GM23248 (cell line): ENCODE measurements at regions not wholly inside any gene's neighbourhood (a gene's known extent, or its start where the extent isn't known, plus 50 kb on each side); places are given as distances from the start of the nearest gene placed in this dataset.

ENCODE experiments used
- DNase-seq: peaks from one replicate; pipeline ENCODE4 v3.0.0-alpha.2; 2015
- H2AFZ ChIP-seq: fragments of 200-600 bp; sonication (generic); 2 replicates; pipeline ENCODE4 v1.6.1; 2016; ENCODE audit warnings: antibody characterized with exemption
- H3F3A ChIP-seq: fragments of 200-600 bp; sonication (generic); 2 replicates; pipeline ENCODE4 v1.6.1; 2016; ENCODE audit warnings: mild to moderate bottlenecking, antibody characterized with exemption, mixed run types; ENCODE audit not compliant: insufficient read depth
- H3K27ac ChIP-seq: fragments of 200-600 bp; sonication (generic); 2 replicates; pipeline ENCODE4 v1.5.1; 2016; ENCODE audit warnings: mild to moderate bottlenecking
- H3K27me3 ChIP-seq: fragments of 200-600 bp; sonication (generic); replicated peaks from 2 replicates; pipeline ENCODE4 v1.6.1; 2016; ENCODE audit warnings: mild to moderate bottlenecking; ENCODE audit not compliant: insufficient read depth
- H3K36me3 ChIP-seq: fragments of 200-600 bp; sonication (generic); 2 replicates; pipeline ENCODE4 v1.6.1; 2016; ENCODE audit warnings: low read depth, mild to moderate bottlenecking
- H3K4me1 ChIP-seq: fragments of 200-600 bp; sonication (generic); 2 replicates; pipeline ENCODE4 v1.6.1; 2016; ENCODE audit warnings: mild to moderate bottlenecking; ENCODE audit not compliant: insufficient read depth
- H3K4me2 ChIP-seq: fragments of 200-600 bp; sonication (generic); one replicate; pipeline ENCODE4 v1.6.1; 2016; ENCODE audit warnings: mild to moderate bottlenecking; ENCODE audit not compliant: unreplicated experiment
- H3K4me3 ChIP-seq: fragments of 200-600 bp; sonication (generic); 2 replicates; pipeline ENCODE4 v1.5.1; 2016; ENCODE audit warnings: mild to moderate bottlenecking
- H3K79me2 ChIP-seq: fragments of 200-600 bp; sonication (generic); 2 replicates; pipeline ENCODE4 v1.6.1; 2016; ENCODE audit warnings: mild to moderate bottlenecking; ENCODE audit not compliant: insufficient read depth
- H3K9ac ChIP-seq: fragments of 200-600 bp; sonication (generic); 2 replicates; pipeline ENCODE4 v1.6.1; 2016; ENCODE audit warnings: mild to moderate bottlenecking
- H3K9me2 ChIP-seq: fragments of 200-600 bp; sonication (generic); 2 replicates; pipeline ENCODE4 v1.6.1; 2016; ENCODE audit warnings: mixed run types, mild to moderate bottlenecking, moderate library complexity; ENCODE audit not compliant: insufficient read depth
- H3K9me3 ChIP-seq: fragments of 200-600 bp; sonication (generic); one replicate; pipeline ENCODE4 v1.6.1; 2017; ENCODE audit warnings: low read depth
- H4K20me1 ChIP-seq: fragments of 200-600 bp; sonication (generic); 2 replicates; pipeline ENCODE4 v1.6.0; 2016; ENCODE audit not compliant: insufficient read depth
- EZH2 ChIP-seq: fragments of 200-600 bp; sonication (generic); IDR thresholded peaks from 2 replicates; pipeline ENCODE4 v1.6.1; 2018; ENCODE audit warnings: antibody characterized with exemption, mild to moderate bottlenecking; ENCODE audit not compliant: insufficient read depth, poor library complexity, severe bottlenecking
- EZH2phosphoT487 ChIP-seq: fragments of 200-600 bp; sonication (generic); IDR thresholded peaks from 2 replicates; pipeline ENCODE4 v1.6.1; 2018; ENCODE audit warnings: antibody characterized with exemption, moderate library complexity, mild to moderate bottlenecking, low read depth; ENCODE audit not compliant: insufficient read depth
- WGBS, 2 experiments: methylation state at CpG; one replicate each; pipeline ENCODE4 v1.1.6; 2015 to 2017; ENCODE audit warnings: low lambda C conversion rate in 2 of 2, low coverage in 1 of 2; ENCODE audit errors: missing lambda C conversion rate in 2 of 2; 5-methylcytosine and 5-hydroxymethylcytosine counted together
- in situ Hi-C: fragments of 300-500 bp; cut with MboI; formaldehyde crosslinking; loops from 2 replicates; pipeline ENCODE4 v1.15.0; 2020

DNA sequence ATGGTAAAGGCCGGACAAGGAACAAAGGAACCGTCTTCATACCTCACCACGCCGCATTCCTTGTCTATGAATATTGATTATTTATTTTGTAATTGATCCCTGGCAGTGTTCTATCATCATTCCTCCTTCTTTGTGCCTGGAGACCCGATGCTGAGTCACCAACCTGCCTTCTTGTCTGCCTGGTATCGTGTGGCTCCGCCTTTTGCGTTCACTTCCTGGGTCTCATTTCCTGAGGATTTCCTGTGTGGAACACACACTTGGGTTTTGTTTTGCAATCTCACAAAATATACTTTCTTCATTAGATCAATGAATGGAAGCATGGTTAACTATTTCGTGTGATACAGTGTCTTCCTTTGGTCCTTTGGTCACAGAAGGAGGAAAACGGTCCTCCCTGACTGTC, 95.5 kb upstream of the SNTG2 start:
- no peak overlapping the region for H3K9ac ChIP-seq
- no peak for TF ChIP-seq EZH2
- TF ChIP-seq EZH2phosphoT487: no peak
- H3K27me3 ChIP-seq: 0 out of 2 replicates have a peak, but pooled peaks cover 3% of the 10 kb centered on the region
- H3K36me3 ChIP-seq: no peaks in the 10 kb centered on the region
- in situ Hi-C loops: loop anchor here (25.0 kb wide), 1 partner anchor 682 kb away; no protein-coding TSS in a partner anchor
- H3K4me3 ChIP-seq: no peak overlapping the region
- no peaks in the 10 kb centered on the region for H3K79me2 ChIP-seq
- DNase-seq: no peak
- no peaks in the 10 kb centered on the region for H3K4me1 ChIP-seq
- H4K20me1 ChIP-seq: no peaks in the 10 kb centered on the region
- WGBS, 2 experiments: 78 to 79% methylated on average over 10 of the region's 10 CpGs
- no peak overlapping the region for H3K27ac ChIP-seq
- H2AFZ ChIP-seq: no peak overlapping the region
- H3K4me2 ChIP-seq: no peak overlapping the region
- H3K9me2 ChIP-seq: no peaks in the 10 kb centered on the region
- no peaks in the 10 kb centered on the region for H3F3A ChIP-seq
- no peaks in the 10 kb centered on the region for H3K9me3 ChIP-seq

DNA sequence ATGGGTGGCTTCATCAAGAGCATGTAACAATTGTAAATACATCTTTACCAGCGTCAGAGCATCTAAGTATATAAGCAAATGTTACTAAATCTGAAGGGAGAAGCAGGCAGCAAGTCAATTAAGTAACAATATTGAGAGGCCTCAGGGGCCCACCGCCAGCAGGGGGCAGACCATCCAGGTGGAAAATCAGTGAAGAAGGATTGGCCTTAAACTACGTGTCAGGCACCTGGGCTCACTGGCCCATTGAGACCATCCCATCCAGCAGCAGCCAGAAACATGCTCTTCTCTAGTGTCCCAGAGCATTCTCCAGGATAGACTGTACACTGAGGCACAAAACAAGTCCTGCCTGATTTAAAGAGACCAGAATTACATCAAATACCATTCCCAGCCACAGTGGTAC, 96.2 kb upstream of the SNTG2 start:
- Histone ChIP-seq H3K79me2 (no peaks in the 10 kb centered on the region), H3K27ac (no peak overlapping the region), H3K36me3 (no peaks in the 10 kb centered on the region), H3K4me2 (no peak overlapping the region), H3K4me3 (no peak overlapping the region), H3F3A (no peaks in the 10 kb centered on the region), H3K4me1 (no peaks in the 10 kb centered on the region), H3K9me2 (no peaks in the 10 kb centered on the region), H3K9me3 (no peaks in the 10 kb centered on the region), H4K20me1 (no peaks in the 10 kb centered on the region), H2AFZ (no peak overlapping the region), H3K9ac (no peak overlapping the region), H3K27me3 (0 out of 2 replicates have a peak, but pooled peaks cover 3% of the 10 kb centered on the region)
- TF ChIP-seq EZH2 (no peak), EZH2phosphoT487 (no peak)
- peak; percentile 44 for DNase-seq
- in situ Hi-C loops: loop anchor here (25.0 kb wide), 1 partner anchor 683 kb away; no protein-coding TSS in a partner anchor
- WGBS, 2 experiments: 25 to 30% methylated on average over 3 of the region's 3 CpGs

DNA sequence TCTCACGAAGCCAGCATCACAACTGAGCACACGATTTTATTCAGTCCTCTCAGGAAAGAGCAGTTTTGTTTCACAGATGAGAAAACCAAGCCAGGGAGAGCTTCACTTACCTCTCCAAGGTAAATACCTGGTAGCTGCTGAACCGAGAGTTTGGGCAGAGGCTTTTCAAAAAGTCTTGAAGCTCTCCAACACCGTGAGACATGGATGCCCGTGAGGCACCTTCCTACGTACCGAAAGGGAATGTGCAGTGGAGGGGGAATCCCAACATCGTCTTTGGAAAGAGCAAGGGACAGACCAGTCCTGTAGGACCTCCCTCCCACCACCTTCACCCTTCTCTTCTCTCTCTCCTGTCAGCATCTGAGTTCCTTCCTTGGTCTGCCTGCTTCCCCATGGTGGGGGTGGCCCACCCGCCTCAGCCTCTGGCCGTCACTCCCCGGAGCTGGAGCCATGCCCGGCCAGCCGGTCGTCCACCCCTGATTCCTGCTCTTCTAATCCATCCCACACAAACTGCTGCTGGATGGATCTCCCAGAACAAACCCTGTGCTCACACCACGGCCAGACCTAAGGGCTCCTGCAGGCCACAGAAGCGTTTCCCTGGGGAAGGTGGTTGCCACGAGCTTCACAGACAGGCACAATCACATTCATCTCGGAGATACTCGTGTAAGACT, 97.3 kb upstream of the SNTG2 start:
- Histone ChIP-seq H3K36me3 (no peaks in the 10 kb centered on the region), H3K4me3 (no peak overlapping the region), H3K9me2 (no peaks in the 10 kb centered on the region), H4K20me1 (no peaks in the 10 kb centered on the region), H3K27ac (no peak overlapping the region), H3K4me2 (no peak overlapping the region), H3F3A (no peaks in the 10 kb centered on the region), H3K79me2 (no peaks in the 10 kb centered on the region), H3K9me3 (no peaks in the 10 kb centered on the region), H3K27me3 (0 out of 2 replicates have a peak, but pooled peaks cover 3% of the 10 kb centered on the region), H3K4me1 (no peaks in the 10 kb centered on the region), H3K9ac (no peak overlapping the region), H2AFZ (no peak overlapping the region)
- in situ Hi-C loops: loop anchor here (25.0 kb wide), 1 partner anchor 684 kb away; no protein-coding TSS in a partner anchor
- WGBS, 2 experiments: 38 to 41% methylated on average over 19 of the region's 19 CpGs
- DNase-seq: no peak
- no peak for TF ChIP-seq EZH2
- no peak for TF ChIP-seq EZH2phosphoT487

- Histone ChIP-seq H3K4me2 (no peak overlapping the region), H3K9ac (no peak overlapping the region), H3K9me2 (no peaks in the 10 kb centered on the region), H3F3A (no peaks in the 10 kb centered on the region), H3K79me2 (no peaks in the 10 kb centered on the region), H3K4me3 (no peak overlapping the region), H3K27ac (no peak overlapping the region), H4K20me1 (no peaks in the 10 kb centered on the region), H2AFZ (no peak overlapping the region), H3K36me3 (no peaks in the 10 kb centered on the region), H3K27me3 (0 out of 2 replicates have a peak, but pooled peaks cover 3% of the 10 kb centered on the region), H3K9me3 (no peaks in the 10 kb centered on the region), H3K4me1 (no peaks in the 10 kb centered on the region)
- WGBS, 2 experiments: 67 to 71% methylated on average over 6 of the region's 6 CpGs
- no peak for DNase-seq
- TF ChIP-seq EZH2 (no peak), EZH2phosphoT487 (no peak)
- in situ Hi-C loops: loop anchor here (25.0 kb wide), 1 partner anchor 685 kb away; no protein-coding TSS in a partner anchor
These were observed 98.5 kb upstream of the SNTG2 start for GRCh38 chr2:852168-852567.
